Inflammatory macrophage treated with lipopolysaccharide for 1 hour (primary cell): ENCODE measurements at regions not wholly inside any gene's neighbourhood (a gene's known extent, or its start where the extent isn't known, plus 50 kb on each side); places are given as distances from the start of the nearest gene placed in this dataset.

Experiments
- DNase-seq, 2 donors: peaks; one replicate each; pipeline ENCODE4 v3.0.0-alpha.2; 2020 to 2022

DNA sequence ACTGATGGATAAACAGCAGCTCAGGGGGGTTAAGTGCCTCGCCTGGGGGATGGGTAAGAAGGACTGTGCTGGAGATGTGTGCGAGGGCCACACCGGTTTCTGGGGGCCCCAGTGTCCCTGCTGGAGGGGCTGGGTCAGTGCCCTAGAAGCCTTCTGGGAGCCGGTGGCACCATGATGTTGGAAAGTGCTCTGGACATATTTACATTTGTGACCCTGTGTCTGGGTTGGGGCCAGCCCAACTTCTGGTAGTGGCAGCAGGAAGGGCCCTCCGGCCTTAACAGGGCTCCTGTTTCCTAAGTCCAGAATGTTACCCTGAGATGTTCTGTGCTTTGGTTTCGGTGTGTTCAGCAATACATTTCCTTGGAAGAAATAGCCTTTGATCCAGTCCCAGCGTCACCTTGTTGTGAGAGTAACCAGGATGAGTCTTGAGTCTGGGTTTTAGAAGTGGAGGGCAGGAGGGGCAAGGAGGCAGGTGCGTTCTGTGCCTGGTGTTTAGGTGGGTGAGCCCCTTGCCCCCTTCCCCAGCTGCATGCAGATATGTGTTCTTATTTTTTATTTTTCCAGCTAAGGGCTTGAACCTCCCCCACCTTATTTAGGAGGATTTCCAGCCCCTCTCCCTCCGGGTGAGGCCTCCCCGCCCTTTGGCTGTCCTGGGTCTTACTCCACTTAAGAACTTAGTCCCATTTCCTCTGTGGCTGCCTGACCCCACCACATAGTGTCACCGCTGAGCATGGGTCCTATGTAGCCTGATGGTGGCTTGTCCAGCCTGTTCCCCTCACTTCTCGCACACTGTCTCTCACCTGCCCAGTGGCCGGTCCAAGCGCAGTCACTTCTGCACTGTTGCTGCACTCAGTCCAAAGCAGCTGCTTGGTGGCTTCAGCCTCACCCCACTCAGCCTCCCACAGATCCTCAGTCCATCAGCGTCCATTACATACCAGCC is 132.7 kb upstream of the HS6ST1 start:
- no peak for DNase-seq

DNA sequence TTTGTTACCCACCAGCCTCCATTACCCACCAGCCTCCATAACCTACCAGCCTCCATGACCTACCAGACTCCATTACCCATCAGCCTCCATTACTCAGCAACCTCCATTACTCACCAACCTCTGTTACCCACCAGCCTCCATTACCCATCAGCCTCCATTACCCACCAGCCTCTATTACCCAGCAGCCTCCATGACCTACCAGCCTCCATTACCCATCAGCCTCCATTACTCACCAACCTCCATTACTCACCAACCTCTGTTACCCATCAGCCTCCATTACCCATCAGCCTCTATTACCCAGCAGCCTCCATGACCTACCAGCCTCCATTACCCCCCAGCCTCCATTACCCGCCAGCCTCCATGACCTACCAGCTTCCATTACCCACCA is 133.3 kb upstream of the HS6ST1 start:
- no peak for DNase-seq

DNA sequence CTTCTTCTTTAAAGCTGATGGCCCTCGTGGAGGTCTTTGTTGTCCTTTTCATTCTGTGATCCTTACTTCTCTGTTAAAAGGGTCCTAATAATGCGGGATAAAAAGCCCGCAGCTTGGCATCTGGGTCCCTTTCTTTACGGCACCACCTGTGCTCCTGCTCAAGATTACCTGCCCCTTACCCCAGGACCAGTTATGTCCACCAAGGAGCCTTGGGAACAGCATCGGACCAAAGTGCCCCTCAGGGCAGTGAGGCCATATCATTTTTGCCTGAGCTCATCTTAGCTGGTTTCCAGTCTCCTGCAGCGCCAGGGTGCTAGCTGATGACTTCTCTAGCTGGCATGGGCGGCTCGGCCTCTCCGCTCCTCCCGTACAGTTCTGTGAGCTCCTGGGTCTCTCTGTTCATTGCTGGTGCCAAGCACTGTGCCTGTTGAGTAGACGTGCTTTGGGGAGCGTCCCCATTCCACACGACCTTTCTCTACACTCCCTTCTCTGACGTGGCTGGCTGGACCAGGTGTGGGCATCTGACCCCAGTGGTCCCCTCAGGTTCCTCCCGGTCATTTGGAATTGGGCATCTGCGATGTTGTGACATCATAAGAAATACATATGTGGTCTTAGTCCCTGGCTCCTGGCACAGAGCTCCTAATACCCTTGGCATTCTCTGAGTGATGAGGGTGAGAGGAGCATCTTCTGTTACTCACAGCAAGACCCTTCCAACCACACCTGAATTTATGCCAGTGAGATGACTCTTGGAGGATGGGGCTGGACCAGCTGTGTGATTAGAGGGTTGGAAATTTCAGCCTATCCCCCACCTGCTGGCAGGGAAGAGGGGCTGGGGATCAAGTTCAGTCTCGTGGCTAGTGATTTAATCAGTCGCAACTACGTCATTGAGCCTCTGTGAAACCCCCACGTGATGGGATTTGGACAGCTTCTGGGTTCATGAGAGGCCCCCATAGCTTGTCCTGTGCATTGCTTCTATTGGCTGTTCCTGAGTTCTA is 134.2 kb upstream of the HS6ST1 start:
- DNase-seq: no peak

DNA sequence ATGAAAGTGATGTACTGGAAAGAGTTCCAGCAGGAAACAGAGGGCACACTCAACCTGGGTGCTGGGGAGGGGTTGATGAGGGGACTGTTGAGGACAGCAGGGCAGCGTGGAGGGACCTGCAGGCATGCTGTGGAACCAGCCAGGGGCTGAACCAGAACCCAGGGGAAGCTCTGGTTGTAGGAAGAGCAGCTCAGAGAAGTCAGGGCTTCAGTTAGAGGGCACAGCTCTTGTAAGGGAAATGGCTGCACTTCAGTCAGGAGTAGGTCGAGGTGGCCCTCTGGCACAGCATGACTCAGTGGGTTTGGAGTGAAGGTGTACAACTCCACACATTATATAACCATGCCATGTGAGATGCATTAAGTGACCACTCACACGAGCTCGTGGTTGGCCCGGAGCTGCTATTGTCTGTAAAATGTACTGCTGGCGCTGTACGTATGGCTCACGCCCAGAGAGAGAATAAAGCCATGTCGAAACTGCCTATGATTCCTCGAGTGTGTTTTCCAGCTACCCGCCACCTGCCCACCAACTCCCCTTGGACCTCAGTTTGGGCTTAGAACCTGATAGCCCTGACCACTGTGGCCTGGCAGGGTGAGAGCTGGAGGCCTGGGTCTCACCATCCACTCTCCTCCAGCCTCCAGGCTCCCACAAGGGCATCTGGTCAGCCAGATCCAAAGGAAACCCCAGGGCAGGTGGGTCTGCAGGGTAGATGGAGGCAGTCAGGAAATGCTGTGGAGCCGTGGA is 136.5 kb upstream of the HS6ST1 start:
- no peak for DNase-seq

DNA sequence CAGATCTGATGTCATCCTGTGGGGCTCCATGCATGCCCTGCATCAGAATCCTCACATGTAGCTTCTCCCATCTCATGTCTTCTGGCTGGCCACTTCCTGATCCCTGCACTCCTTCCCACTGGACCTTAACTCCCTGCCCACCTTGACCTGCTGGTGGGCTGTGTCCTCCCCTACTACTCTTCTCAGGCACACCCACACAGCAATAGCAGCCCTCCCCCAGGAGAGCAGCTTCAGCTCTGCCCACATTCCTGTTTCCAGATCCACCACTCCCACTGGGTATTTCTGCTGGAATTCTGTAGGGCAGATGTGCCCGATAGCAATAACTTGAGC is 137.0 kb upstream of the HS6ST1 start:
- DNase-seq: no peak

DNA sequence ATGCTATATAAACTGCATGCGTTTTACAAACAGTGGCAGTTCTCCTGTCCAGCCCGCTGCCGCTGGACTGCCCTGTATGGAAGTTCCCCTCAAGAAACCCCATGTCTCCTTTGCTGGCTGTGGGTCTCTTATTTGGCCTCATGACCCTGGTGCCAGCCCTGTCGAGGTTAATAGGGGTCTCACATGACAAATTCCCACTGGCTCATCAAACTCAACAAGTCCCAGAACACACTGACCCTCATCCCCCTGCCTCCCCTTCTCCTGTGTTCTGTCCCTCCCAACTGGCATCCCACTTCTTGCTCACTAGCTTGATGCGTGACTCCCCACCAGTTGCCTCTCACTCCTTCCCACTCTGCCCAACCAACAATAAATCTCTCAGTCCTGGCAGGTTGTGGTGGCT is 137.6 kb upstream of the HS6ST1 start:
- DNase-seq: no peak

DNA sequence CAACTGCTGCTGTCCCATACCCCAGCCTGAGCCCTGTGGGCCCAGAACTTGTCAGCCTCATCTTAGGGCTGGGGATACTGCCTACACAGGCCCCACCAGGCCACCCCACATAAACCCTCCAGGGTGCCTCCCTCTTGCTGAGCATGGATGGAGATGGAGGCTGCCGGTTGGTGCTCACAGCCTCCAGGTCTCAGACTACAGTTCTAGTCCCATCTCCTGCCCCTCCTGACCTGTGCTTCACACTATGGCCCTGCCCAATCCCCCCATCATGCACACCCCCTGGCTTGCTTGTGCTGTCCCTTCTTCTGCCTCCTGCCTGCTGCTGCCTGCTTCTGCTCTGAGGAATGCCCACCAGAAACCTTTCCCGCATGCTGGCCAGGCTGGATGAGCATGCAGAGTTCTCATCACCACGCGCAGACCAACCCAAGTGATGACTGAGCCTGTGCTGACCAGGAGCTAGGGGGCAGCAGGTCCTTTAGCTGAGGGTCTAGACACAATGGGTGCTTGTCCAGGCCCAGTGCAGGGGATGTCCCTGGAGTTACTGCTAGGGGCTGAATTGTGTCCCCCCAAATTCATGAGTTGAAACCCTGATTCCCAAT is 138.4 kb upstream of the HS6ST1 start:
- no peak for DNase-seq

DNA sequence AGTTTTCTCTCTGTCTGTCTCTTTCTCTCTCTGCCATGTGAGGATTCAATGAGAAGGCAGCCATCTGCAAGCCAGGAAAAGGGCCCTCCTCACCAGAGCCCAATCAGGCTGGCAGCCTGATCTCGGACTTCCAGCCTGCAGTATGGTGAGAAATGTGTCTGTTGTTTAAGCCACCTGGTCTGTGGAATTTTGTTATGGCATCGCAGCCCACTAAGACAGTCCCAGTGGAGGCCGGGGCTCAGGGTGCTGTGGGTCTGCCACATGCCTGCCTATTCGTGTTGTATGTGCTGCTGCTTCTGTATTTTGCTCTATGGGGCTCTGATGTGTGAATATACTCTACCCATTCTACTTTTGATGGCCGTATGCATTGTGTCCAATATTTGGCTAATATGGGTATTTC is 139.0 kb upstream of the HS6ST1 start:
- DNase-seq: no peak

DNA sequence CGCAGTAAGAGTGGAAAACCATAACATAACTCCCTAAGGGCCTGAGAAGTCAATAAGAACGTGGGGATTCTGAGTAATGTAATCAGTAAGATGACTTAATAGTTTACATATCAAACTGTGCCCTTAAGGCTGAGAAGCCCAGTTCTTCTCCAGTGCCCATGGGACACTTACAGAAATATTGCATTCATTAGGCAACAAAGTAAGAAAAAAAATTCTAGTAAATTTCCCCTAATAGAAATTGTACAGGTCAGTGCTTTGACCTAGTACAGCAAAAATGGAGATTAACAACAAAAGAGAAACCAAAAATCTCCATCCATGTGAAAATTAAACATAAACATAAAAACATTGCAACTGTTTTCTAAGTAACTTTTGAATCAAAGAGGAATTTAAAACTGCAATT is 139.8 kb upstream of the HS6ST1 start:
- DNase-seq: peak; percentile 47 to 79

DNA sequence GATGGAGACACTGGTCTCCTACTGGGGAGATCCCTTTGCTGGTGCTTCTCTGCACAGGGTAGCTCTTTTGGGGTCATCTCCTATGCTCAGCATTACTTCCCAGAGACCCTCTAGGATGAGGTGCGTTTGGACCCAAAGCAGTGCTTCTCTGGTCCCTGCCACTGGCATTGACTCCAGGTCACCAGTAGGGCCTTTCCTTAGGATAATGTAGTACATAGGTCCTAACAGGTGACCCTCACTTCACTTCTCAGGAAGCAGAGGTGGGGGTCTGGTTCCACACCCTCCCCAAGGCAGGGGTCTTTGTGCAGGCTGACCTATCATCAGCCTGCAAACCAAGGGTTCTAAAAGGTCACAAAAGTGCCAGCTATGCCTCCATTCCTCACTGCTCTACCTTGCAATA is 145.8 kb upstream of the HS6ST1 start:
- no peak for DNase-seq

DNA sequence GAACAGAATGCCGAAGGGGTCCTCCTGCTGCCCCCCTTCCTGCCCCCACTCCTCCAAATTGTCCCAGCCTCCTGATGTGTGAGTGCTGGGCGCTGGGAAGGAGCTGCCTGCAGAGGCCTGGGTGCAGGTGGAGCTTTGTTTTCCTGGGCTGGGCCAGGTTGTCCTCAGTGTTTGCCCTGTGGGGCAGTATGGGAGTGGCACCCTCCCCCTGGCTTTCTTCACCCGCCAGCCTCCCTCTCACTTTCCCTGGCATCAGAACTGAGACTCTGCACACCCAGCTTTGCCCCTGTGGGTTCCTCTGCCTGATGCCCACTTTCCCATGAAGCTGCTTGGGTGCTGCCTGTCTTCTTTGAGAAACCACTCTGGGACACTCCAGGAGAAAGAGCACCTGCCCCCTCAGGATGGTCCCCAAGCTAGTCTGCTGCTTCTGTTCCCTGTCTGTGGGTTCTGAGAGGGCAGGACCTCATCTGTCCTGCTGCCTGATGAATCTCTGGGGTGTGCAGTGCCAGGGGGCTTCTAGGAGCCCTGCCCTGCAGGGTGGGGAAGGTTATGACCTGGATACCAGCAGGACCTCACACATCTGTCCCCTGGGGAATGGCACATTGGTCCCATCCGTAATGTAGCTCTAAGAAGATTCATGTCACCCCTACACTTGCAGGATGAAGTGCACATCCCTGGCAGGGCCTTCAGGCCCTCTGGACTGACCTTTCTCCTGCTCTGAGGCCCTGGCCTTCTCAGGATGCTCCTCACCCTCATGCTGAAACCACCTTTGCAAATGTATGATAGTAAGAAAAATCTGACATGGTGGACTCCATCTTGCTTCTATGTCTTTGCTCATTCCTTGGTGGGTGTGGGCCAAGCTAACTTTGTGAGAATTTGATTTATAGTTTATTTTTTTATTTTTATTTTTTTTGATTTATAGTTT is 146.8 kb upstream of the HS6ST1 start:
- no peak for DNase-seq

DNA sequence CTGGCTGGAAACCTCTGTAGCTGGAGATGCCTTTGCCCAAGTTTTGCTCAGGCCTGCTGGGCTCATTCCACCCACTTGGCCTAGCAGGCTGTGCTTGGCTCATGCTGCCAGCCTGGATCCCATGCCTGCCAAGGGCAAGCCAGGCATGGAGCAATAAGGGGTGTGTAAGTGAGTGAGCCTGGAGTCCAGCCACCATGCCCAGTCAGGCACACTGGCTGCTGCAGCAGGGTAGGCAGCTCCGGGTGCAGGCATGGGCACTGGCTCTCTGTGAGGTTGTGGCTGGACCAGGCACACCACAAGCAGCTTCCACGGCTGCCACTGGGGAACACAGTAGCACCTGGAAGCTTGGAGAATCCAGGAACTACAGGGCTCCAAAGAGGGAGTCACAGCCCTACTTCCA is 147.7 kb upstream of the HS6ST1 start:
- no peak for DNase-seq

DNA sequence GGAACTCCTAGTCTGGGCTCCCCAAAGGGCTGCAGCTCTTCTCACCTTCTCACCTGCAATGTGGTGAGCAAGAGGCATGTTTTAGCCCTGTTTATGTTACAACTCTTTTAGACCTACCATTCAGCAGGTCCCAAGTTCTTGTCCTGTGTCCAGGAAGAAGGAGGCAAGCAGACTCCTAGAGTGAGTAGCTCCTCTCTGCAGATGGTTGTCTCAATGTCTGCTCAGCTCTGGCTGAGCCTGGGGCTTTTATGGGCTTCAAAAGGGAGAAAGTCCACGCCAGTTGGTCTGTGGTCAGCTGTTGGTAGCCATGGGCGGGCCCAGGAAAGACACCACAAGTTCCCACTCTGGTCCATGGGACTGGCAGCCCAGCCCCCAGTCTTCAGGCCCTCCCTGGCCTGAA is 148.1 kb upstream of the HS6ST1 start:
- no peak for DNase-seq

DNA sequence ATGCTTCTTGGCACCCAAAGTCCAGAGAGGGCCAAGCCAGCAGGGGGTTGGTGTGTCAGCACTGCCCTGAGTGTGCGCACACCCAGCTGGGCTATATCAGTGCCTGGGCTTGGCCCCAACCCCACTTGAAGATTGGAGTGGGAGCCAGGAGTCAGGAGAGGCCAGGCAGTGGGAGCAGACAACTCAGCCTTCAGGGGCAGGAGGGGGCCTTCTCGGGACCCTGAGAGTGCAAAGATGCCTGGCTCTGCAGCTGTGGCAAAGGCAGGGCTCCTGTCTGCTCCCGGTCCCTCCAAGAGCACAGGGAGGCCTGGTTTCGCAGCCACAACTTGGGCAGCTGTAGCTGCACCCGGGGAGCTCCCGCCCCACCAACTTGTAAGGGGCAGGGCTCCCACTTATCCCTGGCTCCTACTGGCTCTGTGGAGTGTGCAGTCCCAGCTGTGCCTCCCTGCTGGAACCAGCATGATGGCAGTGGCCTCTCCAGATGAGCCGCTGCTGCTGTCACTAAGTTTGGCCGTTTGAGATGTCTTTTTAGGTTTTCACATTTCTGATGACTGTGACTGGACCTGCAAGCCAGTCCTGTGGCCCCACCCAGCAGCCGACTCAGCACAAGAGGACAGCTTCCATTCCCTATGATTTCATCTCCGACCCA is 148.8 kb upstream of the HS6ST1 start:
- DNase-seq: no peak

DNA sequence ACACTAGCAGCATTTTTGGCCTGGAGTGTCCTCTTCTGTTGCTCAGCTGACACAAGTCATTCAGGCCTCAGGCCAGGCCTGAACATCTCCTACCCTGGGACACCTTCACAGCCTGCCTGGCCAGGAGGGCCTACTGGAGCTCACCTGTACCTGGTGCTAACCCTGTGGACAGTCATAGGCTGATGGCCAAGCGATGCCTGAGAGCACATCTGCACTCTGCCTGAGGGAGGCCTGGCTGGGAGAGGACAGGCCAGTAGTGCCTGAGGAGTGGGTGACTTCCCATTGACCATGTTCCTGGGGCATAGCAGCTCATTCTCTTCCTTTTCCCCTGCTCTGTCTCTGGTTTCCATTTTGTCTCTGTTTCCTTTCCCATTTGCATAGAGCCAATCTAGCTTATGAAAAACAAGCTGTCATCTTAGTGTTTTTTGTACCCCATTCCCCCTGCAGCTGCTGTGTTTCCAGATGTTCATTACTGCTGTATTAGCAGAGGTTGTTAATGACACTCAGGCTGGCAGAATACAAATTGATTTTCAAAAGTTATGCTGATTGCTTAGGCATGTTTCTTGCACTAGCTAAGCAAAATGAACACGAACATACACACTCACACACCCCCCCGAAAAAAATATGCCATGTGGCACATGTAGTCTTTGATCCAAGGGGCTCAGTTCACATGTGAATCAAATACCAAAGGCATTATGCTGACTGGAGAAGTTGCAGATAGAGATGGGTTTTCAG is 149.7 kb upstream of the HS6ST1 start:
- DNase-seq: no peak

DNA sequence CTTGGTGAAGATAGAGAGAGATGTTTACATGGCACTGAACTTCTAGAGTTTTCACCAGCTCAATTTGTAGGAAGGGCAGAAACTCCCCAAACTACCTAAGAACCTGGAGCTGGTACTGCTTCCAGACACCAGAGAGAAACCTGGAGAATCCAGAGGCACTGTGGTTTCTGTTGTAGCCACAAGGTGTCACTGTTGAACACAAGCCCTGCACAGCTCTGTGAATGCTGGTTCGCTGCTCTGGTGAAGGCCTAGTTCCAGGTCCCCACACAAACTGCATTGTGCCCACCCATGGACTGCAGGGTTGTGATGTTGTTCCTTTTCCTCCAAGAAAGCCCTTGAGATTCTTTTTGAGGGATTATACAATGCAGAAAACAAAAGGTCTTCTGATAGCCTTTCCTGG is 150.5 kb upstream of the HS6ST1 start:
- DNase-seq: peak in 1 of 2 donors; percentile 44

DNA sequence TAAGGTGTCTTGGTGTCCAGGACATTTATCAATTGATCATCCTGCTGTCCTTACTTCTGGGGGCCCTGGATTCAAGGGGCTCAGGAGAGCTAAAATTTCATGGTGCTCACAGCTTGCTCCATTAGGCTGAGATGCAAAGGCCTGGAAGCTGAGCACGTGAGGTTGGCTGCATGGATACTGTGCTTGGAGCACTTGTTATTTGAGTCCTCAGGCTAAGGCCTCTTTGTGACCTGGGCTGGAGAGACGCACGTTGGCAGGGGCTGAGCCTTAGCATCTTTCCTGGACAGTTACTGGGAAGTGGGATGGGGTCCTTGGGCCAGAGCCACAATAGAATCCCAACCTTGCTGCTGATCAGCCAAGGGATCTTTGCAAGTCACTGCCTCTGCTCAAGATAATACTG is 151.2 kb upstream of the HS6ST1 start:
- no peak for DNase-seq

DNA sequence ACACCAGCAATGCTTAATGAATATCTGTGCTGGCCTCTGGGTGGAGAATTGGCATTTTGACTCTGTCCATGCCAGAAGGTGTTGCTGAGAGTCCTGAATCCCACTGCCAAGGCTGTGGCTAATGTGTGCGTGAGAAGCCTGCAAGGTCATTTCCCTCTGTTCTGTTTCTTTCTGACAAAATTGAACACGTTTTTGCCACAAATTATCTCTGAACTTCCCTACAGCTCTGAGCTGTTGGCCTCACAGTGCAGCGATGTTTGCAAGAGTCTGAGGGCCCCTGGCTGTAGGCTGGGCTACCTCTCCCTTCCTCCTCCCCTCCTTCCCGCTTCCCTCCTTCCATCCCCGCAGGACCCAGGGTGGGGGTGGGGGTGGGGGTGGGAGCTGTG is 154.1 kb upstream of the HS6ST1 start:
- no peak for DNase-seq

DNA sequence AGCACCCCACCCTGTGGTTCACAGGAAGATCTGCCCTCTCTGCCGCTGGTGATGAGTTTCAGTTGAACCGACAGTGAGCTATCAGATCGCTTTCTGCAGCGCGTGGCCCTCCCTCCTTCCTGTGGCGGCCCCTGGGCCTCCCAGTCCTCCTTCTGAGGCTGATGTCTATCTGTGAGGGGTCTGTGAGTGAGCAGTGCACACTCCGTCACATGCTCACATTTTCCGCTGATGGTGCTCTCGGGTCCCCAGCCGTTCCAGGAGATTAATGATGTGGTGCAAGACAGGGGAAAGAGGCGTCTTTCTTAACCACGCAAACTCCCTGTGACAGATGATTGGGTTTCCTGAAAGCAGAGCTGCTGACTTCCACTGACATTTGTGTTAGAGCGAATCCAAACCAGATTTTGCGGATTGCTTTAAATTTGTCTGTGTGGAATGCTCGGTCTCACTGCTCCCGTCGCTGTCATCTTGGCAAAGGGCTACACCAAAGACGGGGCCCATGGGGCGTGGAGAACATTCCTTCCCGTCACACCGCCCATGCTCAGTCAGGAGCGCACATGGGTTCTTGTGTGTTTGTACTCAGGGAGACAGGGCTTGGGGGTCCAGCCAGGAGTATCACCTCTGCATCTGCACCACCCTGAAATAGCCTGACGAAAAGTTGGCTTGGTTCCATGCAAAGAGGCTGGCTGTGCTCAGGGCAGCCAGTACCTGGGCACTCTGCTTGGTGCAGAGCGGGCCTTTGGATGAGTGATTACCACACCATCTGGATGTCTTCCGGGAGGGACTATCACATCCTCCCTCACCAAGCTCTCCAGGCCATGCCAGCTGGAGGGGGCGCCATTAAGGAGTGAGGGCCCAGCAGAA is 154.7 kb upstream of the HS6ST1 start:
- peak; percentile 29 to 35 for DNase-seq
